H1 (cell line): ENCODE measurements at regions not wholly inside any gene's neighbourhood (a gene's known extent, or its start where the extent isn't known, plus 50 kb on each side); places are given as distances from the start of the nearest gene placed in this dataset.

Experiments used
- CTCF ChIA-PET: fragments of 300-600 bp; sonication (Branson Sonifier 250); formaldehyde crosslinking; loops from one replicate; lab custom pipeline; 2021; ENCODE audit not compliant: partially characterized antibody; lab: Charles Lee
- POLR2A ChIA-PET: fragments of 300-600 bp; sonication (Branson Sonifier 250); formaldehyde crosslinking; loops from one replicate; lab custom pipeline; 2021; ENCODE audit warnings: inconsistent platforms; ENCODE audit not compliant: partially characterized antibody; lab: Charles Lee
- DNase-seq, 2 experiments: peaks; one replicate each; pipeline versions ENCODE4 v3.0.0 to v3.0.0-alpha.2; 2010 to 2022; ENCODE audit warnings: low spot score in 2 of 2, low read depth in 1 of 2, mixed read lengths in 1 of 2
- FAIRE-seq: peaks from 2 replicates; lab custom pipeline; 2011; peaks lifted over from hg19 to GRCh38; lab: Jason Lieb, UNC
- H2AFZ ChIP-seq: 2 replicates; pipeline ENCODE4 v1.8.1; 2012; ENCODE audit warnings: low read length, inconsistent platforms
- H2AK5ac ChIP-seq: 2 replicates; pipeline ENCODE4 v1.6.1; 2013; ENCODE audit warnings: low read depth, low read length
- H2BK120ac ChIP-seq: replicated peaks from 2 replicates; pipeline ENCODE3; 2013; ENCODE audit warnings: low read depth, low read length, inconsistent platforms
- H2BK12ac ChIP-seq: 2 replicates; pipeline ENCODE4 v1.6.1; 2013; ENCODE audit warnings: low read depth, low read length
- H2BK15ac ChIP-seq: 2 replicates; pipeline ENCODE4 v1.6.1; 2013; ENCODE audit warnings: low read length
- H2BK20ac ChIP-seq: 2 replicates; pipeline ENCODE4 v1.6.1; 2013; ENCODE audit warnings: low read length
- H2BK5ac ChIP-seq: 2 replicates; pipeline ENCODE4 v1.6.1; 2013; ENCODE audit warnings: low read depth, low read length
- H3K14ac ChIP-seq: 2 replicates; pipeline ENCODE4 v1.6.1; 2013; ENCODE audit warnings: inconsistent platforms; ENCODE audit not compliant: insufficient read length
- H3K18ac ChIP-seq: 2 replicates; pipeline ENCODE4 v1.6.1; 2013; ENCODE audit warnings: low read length; ENCODE audit errors: extremely low read depth
- H3K23ac ChIP-seq: 2 replicates; pipeline ENCODE4 v1.6.1; 2013; ENCODE audit warnings: inconsistent platforms; ENCODE audit not compliant: insufficient read length
- H3K23me2 ChIP-seq: 2 replicates; pipeline ENCODE4 v1.6.1; 2013; ENCODE audit warnings: low read depth, low read length
- H3K27ac ChIP-seq: 2 replicates; pipeline ENCODE4 v1.6.1; 2011; ENCODE audit warnings: low read depth, low read length, inconsistent platforms
- H3K27me3 ChIP-seq, 4 experiments: replicated peaks in 1 of 4; 1 replicate in 1 of 4; 2 replicates in 3 of 4; pipeline versions ENCODE4 v1.6.1 to v1.8.1; 2011 to 2013; ENCODE audit warnings: low read length in 3 of 4, mild to moderate bottlenecking in 3 of 4, inconsistent platforms in 2 of 4, mixed read lengths in 2 of 4, moderate library complexity in 1 of 4; ENCODE audit not compliant: control insufficient read depth in 3 of 4, insufficient read depth in 3 of 4; ENCODE audit errors: extremely low read depth in 1 of 4
- H3K36me3 ChIP-seq, 4 experiments: 2 replicates each; pipeline versions ENCODE4 v1.6.1 to v1.8.1; 2011 to 2013; ENCODE audit warnings: mild to moderate bottlenecking in 4 of 4, low read length in 3 of 4, moderate library complexity in 2 of 4, control low read depth in 1 of 4, inconsistent platforms in 1 of 4; ENCODE audit not compliant: insufficient read depth in 4 of 4, control insufficient read depth in 2 of 4
- H3K4ac ChIP-seq: replicated peaks from 2 replicates; pipeline ENCODE3; 2013; ENCODE audit warnings: low read length, low read depth, mixed read lengths, inconsistent platforms; ENCODE audit not compliant: insufficient read length
- H3K4me1 ChIP-seq, 4 experiments: replicated peaks in 1 of 4; 1 replicate in 1 of 4; 2 replicates in 3 of 4; pipeline versions ENCODE4 v1.6.1 to v1.8.1; 2011 to 2013; ENCODE audit warnings: low read length in 3 of 4, inconsistent platforms in 2 of 4, mixed read lengths in 1 of 4; ENCODE audit not compliant: insufficient read depth in 4 of 4, control insufficient read depth in 3 of 4
- H3K4me2 ChIP-seq, 2 experiments: 2 replicates each; pipeline versions ENCODE4 v1.6.1 to v1.8.1; 2011 to 2013; ENCODE audit warnings: low read depth in 2 of 2, low read length in 2 of 2, control low read depth in 1 of 2, inconsistent platforms in 1 of 2, mild to moderate bottlenecking in 1 of 2; ENCODE audit not compliant: insufficient read depth in 1 of 2
- H3K4me3 ChIP-seq, 4 experiments: fragments of 200-600, 300-600 bp in 1 of 4; sonication (generic), shearing (Covaris generic), sonication (Bioruptor Twin) in 1 of 4; 2 replicates each; pipeline versions ENCODE4 v1.5.1 to v1.8.1; 2011 to 2016; ENCODE audit warnings: low read length in 4 of 4, low read depth in 3 of 4, control low read depth in 2 of 4, inconsistent platforms in 2 of 4, mild to moderate bottlenecking in 2 of 4, mixed read lengths in 1 of 4, moderate library complexity in 1 of 4; ENCODE audit not compliant: insufficient read depth in 2 of 4; ENCODE audit errors: extremely low read depth in 1 of 4
- H3K56ac ChIP-seq: replicated peaks from 2 replicates; pipeline ENCODE3; 2013; ENCODE audit warnings: low read depth, mild to moderate bottlenecking, mixed read lengths, low read length, inconsistent platforms; ENCODE audit not compliant: insufficient read length
- H3K79me1 ChIP-seq: 2 replicates; pipeline ENCODE4 v1.6.1; 2013; ENCODE audit warnings: low read depth, low read length, control low read depth
- H3K79me2 ChIP-seq, 2 experiments: 2 replicates each; pipeline versions ENCODE4 v1.6.1 to v1.8.1; 2012 to 2013; ENCODE audit warnings: low read length in 2 of 2, mild to moderate bottlenecking in 2 of 2, inconsistent platforms in 1 of 2; ENCODE audit not compliant: insufficient read depth in 2 of 2, control insufficient read depth in 1 of 2
- H3K9ac ChIP-seq, 4 experiments: replicated peaks in 1 of 4; 1 replicate in 1 of 4; 2 replicates in 3 of 4; pipeline versions ENCODE4 v1.6.1 to v1.8.1; 2011 to 2013; ENCODE audit warnings: low read depth in 3 of 4, low read length in 3 of 4, control low read depth in 2 of 4, mild to moderate bottlenecking in 2 of 4, moderate library complexity in 2 of 4, inconsistent platforms in 1 of 4; ENCODE audit errors: extremely low read depth in 1 of 4
- H3K9me3 ChIP-seq, 2 experiments: 2 replicates each; pipeline versions ENCODE4 v1.6.1 to v1.8.1; 2012 to 2013; ENCODE audit warnings: mild to moderate bottlenecking in 2 of 2, moderate library complexity in 2 of 2, control low read depth in 1 of 2, inconsistent platforms in 1 of 2, low read depth in 1 of 2, low read length in 1 of 2, mixed read lengths in 1 of 2; ENCODE audit not compliant: insufficient read depth in 2 of 2
- H4K20me1 ChIP-seq, 2 experiments: replicated peaks in 1 of 2; 2 replicates each; pipeline versions ENCODE3 to v1.8.1; 2011 to 2013; ENCODE audit warnings: inconsistent platforms in 2 of 2, low read length in 2 of 2, mild to moderate bottlenecking in 1 of 2; ENCODE audit not compliant: insufficient read depth in 2 of 2, control insufficient read depth in 1 of 2
- H4K5ac ChIP-seq: 2 replicates; pipeline ENCODE4 v1.6.1; 2013; ENCODE audit warnings: low read length, low read depth, mixed read lengths, inconsistent platforms; ENCODE audit not compliant: insufficient read length
- H4K8ac ChIP-seq: 2 replicates; pipeline ENCODE4 v1.8.0; 2013; ENCODE audit warnings: mild to moderate bottlenecking, moderate library complexity, low read length, inconsistent platforms; ENCODE audit not compliant: insufficient read depth; ENCODE audit errors: extremely low read depth
- H4K91ac ChIP-seq: replicated peaks from 2 replicates; pipeline ENCODE3; 2013; ENCODE audit warnings: low read length, mixed read lengths, inconsistent platforms; ENCODE audit not compliant: insufficient read length
- BRCA1 ChIP-seq: IDR thresholded peaks from 2 replicates; pipeline ENCODE4 v1.6.1; 2012; ENCODE audit warnings: low read depth, low read length, improper control_type of control experiment
- CREB1 ChIP-seq: IDR thresholded peaks from 2 replicates; pipeline ENCODE4 v1.6.1; 2012; ENCODE audit warnings: inconsistent platforms
- JUND ChIP-seq: IDR thresholded peaks from 2 replicates; pipeline ENCODE4 v1.6.1; 2011; ENCODE audit warnings: mild to moderate bottlenecking, improper control_type of control experiment, low read length
- POU5F1 ChIP-seq: IDR thresholded peaks from 2 replicates; pipeline ENCODE4 v1.6.1; 2011; ENCODE audit warnings: low read depth, mild to moderate bottlenecking, low read length, moderate library complexity
- RNF2 ChIP-seq: fragments of 200-900, 300-1000 bp; sonication (generic); IDR thresholded peaks from 2 replicates; pipeline ENCODE4 v1.7.1; 2016; ENCODE audit warnings: borderline replicate concordance, low read depth, mild to moderate bottlenecking, antibody characterized with exemption, low read length; ENCODE audit not compliant: poor library complexity, severe bottlenecking; ENCODE audit errors: missing control alignments
- SP2 ChIP-seq: IDR thresholded peaks from 2 replicates; pipeline ENCODE4 v1.6.1; 2012; ENCODE audit warnings: mild to moderate bottlenecking, low read length, inconsistent platforms
- SUZ12 ChIP-seq: fragments of 200-600 bp; sonication (generic); IDR thresholded peaks from 2 replicates; pipeline ENCODE4 v1.6.1; 2012; ENCODE audit warnings: mild to moderate bottlenecking, inconsistent platforms, low read length, moderate library complexity, mixed read lengths
- YY1 ChIP-seq: IDR thresholded peaks from 2 replicates; pipeline ENCODE4 v1.6.1; 2011; ENCODE audit warnings: low read depth, mild to moderate bottlenecking, low read length
- TF ChIP-seq, protein P1 (sequence below), 3 experiments: IDR thresholded peaks; 1 replicate in 2 of 3; 2 replicates in 1 of 3; pipeline versions ENCODE4 v1.5.1 to v1.6.1; 2011; ENCODE audit warnings: low read length in 3 of 3, mild to moderate bottlenecking in 3 of 3, inconsistent platforms in 2 of 3, low read depth in 1 of 3, moderate library complexity in 1 of 3; ENCODE audit not compliant: insufficient read depth in 1 of 3; ENCODE audit errors: control extremely low read depth in 1 of 3
- TF ChIP-seq, protein P2 (sequence below): IDR thresholded peaks from 2 replicates; pipeline ENCODE4 v1.6.1; 2011; ENCODE audit warnings: low read depth, mild to moderate bottlenecking, low read length; ENCODE audit not compliant: insufficient read depth
- TF ChIP-seq, protein P3 (sequence below): IDR thresholded peaks from 2 replicates; pipeline ENCODE4 v1.6.1; 2012; ENCODE audit warnings: low read length, inconsistent platforms

DNA sequence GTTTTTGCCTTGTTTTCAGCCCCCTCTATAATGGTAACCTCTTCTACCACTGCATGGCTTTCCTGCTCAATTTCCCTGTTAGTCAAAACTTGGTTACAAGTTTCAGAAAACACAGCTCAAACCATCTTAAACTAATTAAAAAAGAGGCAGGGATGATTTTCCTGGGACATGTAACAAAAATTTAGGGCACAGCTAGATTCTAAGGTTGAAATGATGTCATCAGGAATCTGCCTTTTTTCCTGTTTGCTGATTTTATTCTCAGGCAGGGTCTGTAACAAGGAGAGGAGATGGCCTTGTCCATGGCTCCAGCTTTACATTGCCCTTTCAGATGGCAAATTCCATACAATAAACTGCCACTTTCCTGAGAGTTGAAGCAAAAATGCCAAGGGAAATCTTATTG is 157.9 kb upstream of the CREB1 start:
- POLR2A ChIA-PET = interaction anchor here (0.9 kb wide), 1 partner anchor 12 kb away, joined by 4 read pairs; no protein-coding TSS in a partner anchor
- H3K36me3 ChIP-seq = no peaks in the 10 kb centered on the region
- TF ChIP-seq SP2 = no peak
- TF ChIP-seq POU5F1 = no peak
- no peak for TF ChIP-seq YY1
- no peak for TF ChIP-seq CREB1
- TF ChIP-seq SUZ12 = no peak
- TF ChIP-seq, protein P1, sequence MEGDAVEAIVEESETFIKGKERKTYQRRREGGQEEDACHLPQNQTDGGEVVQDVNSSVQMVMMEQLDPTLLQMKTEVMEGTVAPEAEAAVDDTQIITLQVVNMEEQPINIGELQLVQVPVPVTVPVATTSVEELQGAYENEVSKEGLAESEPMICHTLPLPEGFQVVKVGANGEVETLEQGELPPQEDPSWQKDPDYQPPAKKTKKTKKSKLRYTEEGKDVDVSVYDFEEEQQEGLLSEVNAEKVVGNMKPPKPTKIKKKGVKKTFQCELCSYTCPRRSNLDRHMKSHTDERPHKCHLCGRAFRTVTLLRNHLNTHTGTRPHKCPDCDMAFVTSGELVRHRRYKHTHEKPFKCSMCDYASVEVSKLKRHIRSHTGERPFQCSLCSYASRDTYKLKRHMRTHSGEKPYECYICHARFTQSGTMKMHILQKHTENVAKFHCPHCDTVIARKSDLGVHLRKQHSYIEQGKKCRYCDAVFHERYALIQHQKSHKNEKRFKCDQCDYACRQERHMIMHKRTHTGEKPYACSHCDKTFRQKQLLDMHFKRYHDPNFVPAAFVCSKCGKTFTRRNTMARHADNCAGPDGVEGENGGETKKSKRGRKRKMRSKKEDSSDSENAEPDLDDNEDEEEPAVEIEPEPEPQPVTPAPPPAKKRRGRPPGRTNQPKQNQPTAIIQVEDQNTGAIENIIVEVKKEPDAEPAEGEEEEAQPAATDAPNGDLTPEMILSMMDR (IDR thresholded peaks at IDR 0.05; ENCODE audit: control extremely low read depth in 1 of 3, insufficient read depth in 1 of 3, low read depth in 1 of 3, low read length in 3 of 3) = no peak
- TF ChIP-seq, protein P2, sequence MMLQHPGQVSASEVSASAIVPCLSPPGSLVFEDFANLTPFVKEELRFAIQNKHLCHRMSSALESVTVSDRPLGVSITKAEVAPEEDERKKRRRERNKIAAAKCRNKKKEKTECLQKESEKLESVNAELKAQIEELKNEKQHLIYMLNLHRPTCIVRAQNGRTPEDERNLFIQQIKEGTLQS = no peak
- no peak for TF ChIP-seq BRCA1
- no peak for TF ChIP-seq JUND
- TF ChIP-seq RNF2 = no peak
- TF ChIP-seq, protein P3, sequence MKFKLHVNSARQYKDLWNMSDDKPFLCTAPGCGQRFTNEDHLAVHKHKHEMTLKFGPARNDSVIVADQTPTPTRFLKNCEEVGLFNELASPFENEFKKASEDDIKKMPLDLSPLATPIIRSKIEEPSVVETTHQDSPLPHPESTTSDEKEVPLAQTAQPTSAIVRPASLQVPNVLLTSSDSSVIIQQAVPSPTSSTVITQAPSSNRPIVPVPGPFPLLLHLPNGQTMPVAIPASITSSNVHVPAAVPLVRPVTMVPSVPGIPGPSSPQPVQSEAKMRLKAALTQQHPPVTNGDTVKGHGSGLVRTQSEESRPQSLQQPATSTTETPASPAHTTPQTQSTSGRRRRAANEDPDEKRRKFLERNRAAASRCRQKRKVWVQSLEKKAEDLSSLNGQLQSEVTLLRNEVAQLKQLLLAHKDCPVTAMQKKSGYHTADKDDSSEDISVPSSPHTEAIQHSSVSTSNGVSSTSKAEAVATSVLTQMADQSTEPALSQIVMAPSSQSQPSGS = no peak

More for the DNA sequence above, 157.9 kb upstream of the CREB1 start:
- Histone ChIP-seq H2BK5ac (no peak overlapping the region), H2BK20ac (no peak overlapping the region), H3K4me1 (no peaks in the 10 kb centered on the region; a peak in 1 of 7 replicates), H3K4me2 (no peak overlapping the region), H2BK120ac (no peak overlapping the region), H2AK5ac (no peak overlapping the region), H2BK15ac (no peak overlapping the region), H4K5ac (no peak overlapping the region), H4K8ac (no peak overlapping the region), H3K9ac (no peak overlapping the region), H3K27ac (no peak overlapping the region), H2AFZ (no peak overlapping the region), H3K4ac (no peak overlapping the region), H3K18ac (no peak overlapping the region), H3K23ac (no peak overlapping the region), H3K4me3 (no peak overlapping the region), H3K9me3 (no peaks in the 10 kb centered on the region), H4K20me1 (no peaks in the 10 kb centered on the region), H3K23me2 (no peaks in the 10 kb centered on the region), H3K56ac (no peak overlapping the region), H2BK12ac (no peak overlapping the region), H3K14ac (no peak overlapping the region), H3K79me2 (no peaks in the 10 kb centered on the region), H3K79me1 (no peaks in the 10 kb centered on the region), H3K27me3 (no peaks in the 10 kb centered on the region), H4K91ac (no peak overlapping the region)
- DNase-seq (no peak), FAIRE-seq (no peak)
- CTCF ChIA-PET = no interaction called here
